ENCODE measurements at regions not wholly inside any gene's neighbourhood (a gene's known extent, or its start where the extent isn't known, plus 50 kb on each side); places are given as distances from the start of the nearest gene placed in this dataset.
A peak's percentile ranks its signal among the peaks of the same experiment; 100 is the strongest.
"Not testable (repeated sequence)": the region's sequence is repeated elsewhere in the genome, so short reads cannot be mapped to it uniquely, and the experiment has no call there.

- no peaks in the 10 kb centered on the region for H3K4me1 ChIP-seq (ENCODE audit: control insufficient read depth in 5 of 5, insufficient read depth in 5 of 5, low read length in 5 of 5)
- no peak overlapping the region for H3K9ac ChIP-seq (ENCODE audit: insufficient read depth in 1 of 2, low read length in 2 of 2)
- peaks cover 0 to 14% (median 2%) of the 10 kb centered on the region in 4 donors for H3K9me3 ChIP-seq (ENCODE audit: control insufficient read depth in 4 of 4, insufficient read depth in 3 of 4, low read length in 3 of 4)
- H3K27me3 ChIP-seq (ENCODE audit: control insufficient read depth in 3 of 3, insufficient read depth in 3 of 3, low read length in 2 of 3): peaks cover 0 to 2% (median 0%) of the 10 kb centered on the region in 3 donors
- 33 to 36% methylated on average over 1 of the region's 1 CpG for WGBS, 2 donors
- H3K4me3 ChIP-seq: no peak overlapping the region
- TF ChIP-seq CTCF (IDR thresholded peaks at IDR 0.05; ENCODE audit: control extremely low read depth, extremely low read depth): no peak
- no peak for ATAC-seq (ENCODE audit: insufficient read depth, low FRiP score)
- H3K27ac ChIP-seq (ENCODE audit: low read depth in 1 of 2, low read length in 1 of 2): no peak overlapping the region
- no peaks in the 10 kb centered on the region for H3K36me3 ChIP-seq (ENCODE audit: control insufficient read depth in 4 of 4, insufficient read depth in 4 of 4, low read length in 4 of 4)
- no peak for DNase-seq
Measured at GRCh38 chr1:30460661-30461060, 262.7 kb downstream of the MATN1 start.

GRCh38 chr1:30458730-30459485, 264.5 kb downstream of the MATN1 start:
- not testable (repeated sequence) for H3K27me3 ChIP-seq (ENCODE audit: control insufficient read depth in 3 of 3, insufficient read depth in 3 of 3, low read length in 2 of 3); H3K27ac ChIP-seq (ENCODE audit: low read depth in 1 of 2, low read length in 1 of 2); H3K4me1 ChIP-seq (ENCODE audit: control insufficient read depth in 5 of 5, insufficient read depth in 5 of 5, low read length in 5 of 5); H3K9ac ChIP-seq (ENCODE audit: insufficient read depth in 1 of 2, low read length in 2 of 2); ATAC-seq (ENCODE audit: insufficient read depth, low FRiP score); DNase-seq; H3K4me3 ChIP-seq; H3K36me3 ChIP-seq (ENCODE audit: control insufficient read depth in 4 of 4, insufficient read depth in 4 of 4, low read length in 4 of 4)
- WGBS, 2 donors: 84 to 89% methylated on average over 13 of the region's 13 CpGs
- H3K9me3 ChIP-seq (ENCODE audit: control insufficient read depth in 4 of 4, insufficient read depth in 3 of 4, low read length in 3 of 4): peaks cover 0 to 14% (median 2%) of the 10 kb centered on the region in 4 donors

- no peak overlapping the region for H3K9ac ChIP-seq (ENCODE audit: insufficient read depth in 1 of 2, low read length in 2 of 2)
- no peak for DNase-seq
- no peak for ATAC-seq (ENCODE audit: insufficient read depth, low FRiP score)
- H3K36me3 ChIP-seq (ENCODE audit: control insufficient read depth in 4 of 4, insufficient read depth in 4 of 4, low read length in 4 of 4): no peaks in the 10 kb centered on the region
- no peaks in the 10 kb centered on the region for H3K4me1 ChIP-seq (ENCODE audit: control insufficient read depth in 5 of 5, insufficient read depth in 5 of 5, low read length in 5 of 5)
- peaks cover 0 to 2% (median 0%) of the 10 kb centered on the region in 3 donors for H3K27me3 ChIP-seq (ENCODE audit: control insufficient read depth in 3 of 3, insufficient read depth in 3 of 3, low read length in 2 of 3)
- H3K27ac ChIP-seq (ENCODE audit: low read depth in 1 of 2, low read length in 1 of 2): no peak overlapping the region
- no peak for TF ChIP-seq CTCF (IDR thresholded peaks at IDR 0.05; ENCODE audit: control extremely low read depth, extremely low read depth)
- WGBS, 2 donors: 93 to 98% methylated on average over 2 of the region's 2 CpGs
- H3K9me3 ChIP-seq (ENCODE audit: control insufficient read depth in 4 of 4, insufficient read depth in 3 of 4, low read length in 3 of 4): peaks cover 0 to 2% (median 0%) of the 10 kb centered on the region in 4 donors
- H3K4me3 ChIP-seq: no peak overlapping the region
Measured at GRCh38 chr1:30452925-30453324, 270.5 kb downstream of the MATN1 start.

- no peak overlapping the region for H3K27ac ChIP-seq (ENCODE audit: low read depth in 1 of 2, low read length in 1 of 2)
- H3K27me3 ChIP-seq (ENCODE audit: control insufficient read depth in 3 of 3, insufficient read depth in 3 of 3, low read length in 2 of 3): no peaks in the 10 kb centered on the region
- H3K9me3 ChIP-seq (ENCODE audit: control insufficient read depth in 4 of 4, insufficient read depth in 3 of 4, low read length in 3 of 4): peaks cover 0 to 2% (median 0%) of the 10 kb centered on the region in 4 donors
- DNase-seq (peak in 1 of 3 donors; percentile 2), ATAC-seq (ENCODE audit: insufficient read depth, low FRiP score) (no peak)
- H3K36me3 ChIP-seq (ENCODE audit: control insufficient read depth in 4 of 4, insufficient read depth in 4 of 4, low read length in 4 of 4): no peaks in the 10 kb centered on the region
- no peak overlapping the region for H3K4me3 ChIP-seq
- TF ChIP-seq CTCF (IDR thresholded peaks at IDR 0.05; ENCODE audit: control extremely low read depth, extremely low read depth): no peak
- 67 to 79% methylated on average over 2 of the region's 2 CpGs for WGBS, 2 donors
- no peak overlapping the region for H3K9ac ChIP-seq (ENCODE audit: insufficient read depth in 1 of 2, low read length in 2 of 2)
- H3K4me1 ChIP-seq (ENCODE audit: control insufficient read depth in 5 of 5, insufficient read depth in 5 of 5, low read length in 5 of 5): no peaks in the 10 kb centered on the region
Measured at GRCh38 chr1:30452170-30452569, 271.2 kb downstream of the MATN1 start.
